Lower leg skin (tissue), 4 donors: ENCODE measurements at regions not wholly inside any gene's neighbourhood (a gene's known extent, or its start where the extent isn't known, plus 50 kb on each side); places are given as distances from the start of the nearest gene placed in this dataset.

Source experiments
- DNase-seq, 2 donors: peaks; one replicate each; pipeline ENCODE4 v3.0.0-alpha.2; 2019; ENCODE audit warnings: low spot score in 2 of 2
- H3K4me3 ChIP-seq: fragments of 200-600 bp; sonication (generic); 2 replicates; pipeline ENCODE4 v1.5.1; 2017; ENCODE audit warnings: mild to moderate bottlenecking, low read depth; ENCODE audit not compliant: poor library complexity, severe bottlenecking
- CTCF ChIP-seq, 3 donors: fragments of 450-650 bp; IDR thresholded peaks; one replicate each; pipeline ENCODE4 v1.5.1; 2016; ENCODE audit warnings: antibody characterized with exemption in 3 of 3, mild to moderate bottlenecking in 3 of 3, moderate library complexity in 2 of 3
- POLR2A ChIP-seq, 2 donors: fragments of 450-650 bp; IDR thresholded peaks; one replicate each; pipeline ENCODE4 v1.6.1; 2016 to 2017; ENCODE audit warnings: antibody characterized with exemption in 2 of 2, mild to moderate bottlenecking in 1 of 2, moderate library complexity in 1 of 2
- WGBS, 2 donors: methylation state at CpG; one replicate each; pipeline ENCODE4 v1.1.5; 2018; 5-methylcytosine and 5-hydroxymethylcytosine counted together
- intact Hi-C: fragments of 100-400 bp; cut with DNase I; formaldehyde crosslinking; loops from one replicate; pipeline ENCODE4 v1.15.0; 2023; ENCODE audit warnings: low total_unique reads

GRCh38 chr5:147040856-147041255, 162.3 kb upstream of the PPP2R2B start:
- H3K4me3 ChIP-seq = no peak overlapping the region
- no peak for DNase-seq
- TF ChIP-seq CTCF (IDR thresholded peaks at IDR 0.05) = no peak
- TF ChIP-seq POLR2A (IDR thresholded peaks at IDR 0.05) = no peak
- intact Hi-C loops = no loop called here
- 65 to 79% methylated on average over 3 of the region's 3 CpGs for WGBS, 2 donors

GRCh38 chr5:147044572-147045273, 166.2 kb upstream of the PPP2R2B start:
- TF ChIP-seq POLR2A (IDR thresholded peaks at IDR 0.05) (no peak), CTCF (IDR thresholded peaks at IDR 0.05) (no peak)

DNA sequence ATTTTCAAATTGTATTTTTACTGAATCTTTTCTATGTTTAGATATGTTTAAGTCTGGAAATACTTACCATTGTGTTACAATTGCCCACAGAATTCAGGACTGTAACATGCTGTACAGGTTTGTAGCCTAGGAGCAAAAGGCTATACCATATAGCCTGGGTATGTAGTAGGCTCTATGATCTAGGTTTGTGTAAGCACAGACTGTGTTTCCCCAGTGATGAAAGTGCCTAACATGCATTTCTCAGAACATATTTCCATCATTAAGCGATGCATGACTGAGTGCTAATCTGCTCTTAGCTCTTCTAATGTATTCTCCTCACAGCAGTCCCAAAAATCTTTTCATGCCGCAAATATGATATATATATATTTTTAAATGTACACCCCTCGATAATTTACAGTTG, 166.7 kb upstream of the PPP2R2B start:
- intact Hi-C loops = no loop called here
- DNase-seq = no peak
- H3K4me3 ChIP-seq = no peak overlapping the region
- WGBS, 2 donors = 92 to 100% methylated on average over 3 of the region's 3 CpGs
- TF ChIP-seq CTCF (IDR thresholded peaks at IDR 0.05) (no peak), POLR2A (IDR thresholded peaks at IDR 0.05) (no peak)

More at GRCh38 chr5:147044572-147045273, 166.2 kb upstream of the PPP2R2B start:
- intact Hi-C loops = no loop called here
- DNase-seq = no peak
- 54 to 67% methylated on average over 2 of the region's 2 CpGs for WGBS, 2 donors
- no peak overlapping the region for H3K4me3 ChIP-seq

- intact Hi-C loops = no loop called here
- 77 to 84% methylated on average over 1 of the region's 1 CpG for WGBS, 2 donors
- no peak for DNase-seq
- TF ChIP-seq CTCF (IDR thresholded peaks at IDR 0.05) (no peak), POLR2A (IDR thresholded peaks at IDR 0.05) (no peak)
- no peak overlapping the region for H3K4me3 ChIP-seq
Measured at GRCh38 chr5:147046281-147046680, 167.7 kb upstream of the PPP2R2B start.

DNA sequence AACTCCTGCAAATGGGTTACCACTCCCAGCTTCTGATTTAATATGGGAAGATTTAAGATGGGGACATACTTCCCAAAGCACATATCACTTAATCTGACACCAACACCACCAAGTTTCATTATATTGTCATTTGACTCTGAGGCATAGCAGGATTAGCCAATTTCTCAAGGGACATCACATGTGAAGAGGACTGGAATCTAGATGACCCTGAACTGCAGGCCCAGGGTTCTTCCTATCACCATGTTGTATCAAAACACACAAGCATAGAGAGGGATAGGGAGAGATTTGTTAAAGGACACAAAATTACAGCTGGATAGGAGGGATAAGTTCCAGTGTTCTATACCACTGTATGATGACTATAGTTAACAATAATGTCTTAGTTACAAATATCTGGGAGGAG, 168.3 kb upstream of the PPP2R2B start:
- intact Hi-C loops = no loop called here
- TF ChIP-seq CTCF (IDR thresholded peaks at IDR 0.05) = no peak
- no peak overlapping the region for H3K4me3 ChIP-seq
- DNase-seq = no peak

DNA sequence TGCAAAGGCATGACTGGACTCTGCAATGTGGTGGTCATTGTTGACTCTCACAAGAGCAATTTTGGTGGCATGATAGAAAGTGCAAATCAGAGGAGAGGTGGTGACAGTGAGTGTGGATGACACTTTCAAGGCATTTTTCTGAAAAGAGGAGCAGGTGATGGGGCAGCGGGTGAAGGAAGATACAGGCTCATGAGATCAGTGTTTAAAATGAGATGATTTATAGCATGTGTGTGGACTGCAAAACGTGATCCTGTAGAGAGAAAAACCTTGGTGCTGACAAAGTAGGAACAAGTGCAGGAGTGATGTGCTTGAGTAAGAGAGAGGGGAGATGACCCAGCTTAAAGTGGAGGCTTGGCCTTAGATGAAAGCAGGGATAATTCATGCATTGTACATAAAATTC, 171.2 kb upstream of the PPP2R2B start:
- DNase-seq = no peak
- 53 to 60% methylated on average over 2 of the region's 2 CpGs for WGBS, 2 donors
- intact Hi-C loops = no loop called here
- no peak for TF ChIP-seq POLR2A (IDR thresholded peaks at IDR 0.05)
- no peak for TF ChIP-seq CTCF (IDR thresholded peaks at IDR 0.05)
- no peak overlapping the region for H3K4me3 ChIP-seq
